Lower lobe of right lung (tissue), 2 donors: ENCODE measurements at regions not wholly inside any gene's neighbourhood (a gene's known extent, or its start where the extent isn't known, plus 50 kb on each side); places are given as distances from the start of the nearest gene placed in this dataset.

Experiments used
- ATAC-seq, 2 donors: fragments of 200-7000 bp; cut with Tn5 transposase; one replicate each; pipeline ENCODE4 v1.9.1; 2020 to 2022; ENCODE audit warnings: mild to moderate bottlenecking in 2 of 2, moderate library complexity in 2 of 2
- DNase-seq: peaks from one replicate; pipeline ENCODE4 v3.0.0-alpha.2; 2020
- H3K27ac ChIP-seq: fragments of 200-600 bp; one replicate; pipeline ENCODE4 v1.8.0; 2022
- H3K27me3 ChIP-seq: fragments of 200-600 bp; one replicate; pipeline ENCODE4 v1.8.0; 2022; ENCODE audit warnings: low read depth
- H3K36me3 ChIP-seq: fragments of 200-600 bp; one replicate; pipeline ENCODE4 v1.8.0; 2022; ENCODE audit warnings: mild to moderate bottlenecking
- H3K4me1 ChIP-seq: fragments of 200-600 bp; one replicate; pipeline ENCODE4 v1.8.0; 2022
- H3K4me3 ChIP-seq: fragments of 200-600 bp; one replicate; pipeline ENCODE4 v1.8.0; 2022; ENCODE audit warnings: mild to moderate bottlenecking
- H3K9me3 ChIP-seq: fragments of 200-600 bp; one replicate; pipeline ENCODE4 v1.8.0; 2022
- CTCF ChIP-seq: fragments of 200-600 bp; IDR thresholded peaks from one replicate; pipeline ENCODE4 v1.8.0; 2022; ENCODE audit warnings: antibody characterized with exemption, mild to moderate bottlenecking
- intact Hi-C: fragments of 100-400 bp; cut with DNase I; formaldehyde crosslinking; loops from one replicate; pipeline ENCODE4 v1.11.0; 2022
- donor health status: DM: no; HTN: yes; CAD: no; lungs with severe emphysema.

GRCh38 chr6:167717867-167718266 lies 108.8 kb upstream of the AFDN start:
- no peak overlapping the region for H3K4me3 ChIP-seq
- H3K36me3 ChIP-seq, result no peaks in the 10 kb centered on the region
- DNase-seq (no peak), ATAC-seq (no peak)
- peaks cover 7% of the 10 kb centered on the region for H3K4me1 ChIP-seq
- intact Hi-C loops, result no loop called here
- no peak for TF ChIP-seq CTCF
- peaks cover 4% of the 10 kb centered on the region for H3K27me3 ChIP-seq
- H3K27ac ChIP-seq, result no peak overlapping the region
- no peaks in the 10 kb centered on the region for H3K9me3 ChIP-seq

DNA sequence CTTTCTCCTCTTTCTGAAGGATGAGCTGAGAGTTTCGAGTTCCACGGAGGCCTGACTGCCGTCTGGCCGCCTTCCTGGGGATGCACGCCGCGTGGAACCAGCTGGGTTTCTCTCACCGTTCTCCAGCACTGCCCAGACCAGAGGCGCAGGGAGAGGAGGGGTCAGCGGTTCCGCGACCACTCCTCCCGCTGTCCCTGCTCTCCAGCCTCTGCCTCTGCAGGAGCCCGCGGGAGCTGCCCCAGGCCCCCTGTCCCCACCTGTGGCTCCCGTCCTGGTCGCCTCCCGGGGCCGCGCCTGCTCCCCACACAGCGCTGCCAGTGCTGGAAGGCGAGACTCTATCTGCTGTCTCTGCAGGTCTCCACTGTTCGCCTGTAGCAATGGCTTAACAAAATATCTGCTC lies 106.8 kb upstream of the AFDN start:
- no peak overlapping the region for H3K4me3 ChIP-seq
- intact Hi-C loops, result no loop called here
- DNase-seq (no peak), ATAC-seq (no peak)
- no peaks in the 10 kb centered on the region for H3K27me3 ChIP-seq
- TF ChIP-seq CTCF, result no peak
- no peaks in the 10 kb centered on the region for H3K36me3 ChIP-seq
- H3K27ac ChIP-seq, result no peak overlapping the region
- H3K9me3 ChIP-seq, result peaks cover 4% of the 10 kb centered on the region
- H3K4me1 ChIP-seq, result no peaks in the 10 kb centered on the region

GRCh38 chr6:167720456-167721285 lies 106.0 kb upstream of the AFDN start:
- DNase-seq (no peak), ATAC-seq (no peak)
- intact Hi-C loops, result no loop called here
- Histone ChIP-seq H3K9me3 (peaks cover 4% of the 10 kb centered on the region), H3K4me3 (no peak overlapping the region), H3K4me1 (no peaks in the 10 kb centered on the region), H3K36me3 (no peaks in the 10 kb centered on the region), H3K27me3 (no peaks in the 10 kb centered on the region), H3K27ac (no peak overlapping the region)
- no peak for TF ChIP-seq CTCF

GRCh38 chr6:167721291-167721690 lies 105.4 kb upstream of the AFDN start:
- Histone ChIP-seq H3K27ac (no peak overlapping the region), H3K9me3 (peaks cover 4% of the 10 kb centered on the region), H3K4me1 (no peaks in the 10 kb centered on the region), H3K4me3 (no peak overlapping the region), H3K36me3 (no peaks in the 10 kb centered on the region), H3K27me3 (no peaks in the 10 kb centered on the region)
- intact Hi-C loops, result no loop called here
- TF ChIP-seq CTCF, result no peak
- ATAC-seq (no peak), DNase-seq (no peak)

DNA sequence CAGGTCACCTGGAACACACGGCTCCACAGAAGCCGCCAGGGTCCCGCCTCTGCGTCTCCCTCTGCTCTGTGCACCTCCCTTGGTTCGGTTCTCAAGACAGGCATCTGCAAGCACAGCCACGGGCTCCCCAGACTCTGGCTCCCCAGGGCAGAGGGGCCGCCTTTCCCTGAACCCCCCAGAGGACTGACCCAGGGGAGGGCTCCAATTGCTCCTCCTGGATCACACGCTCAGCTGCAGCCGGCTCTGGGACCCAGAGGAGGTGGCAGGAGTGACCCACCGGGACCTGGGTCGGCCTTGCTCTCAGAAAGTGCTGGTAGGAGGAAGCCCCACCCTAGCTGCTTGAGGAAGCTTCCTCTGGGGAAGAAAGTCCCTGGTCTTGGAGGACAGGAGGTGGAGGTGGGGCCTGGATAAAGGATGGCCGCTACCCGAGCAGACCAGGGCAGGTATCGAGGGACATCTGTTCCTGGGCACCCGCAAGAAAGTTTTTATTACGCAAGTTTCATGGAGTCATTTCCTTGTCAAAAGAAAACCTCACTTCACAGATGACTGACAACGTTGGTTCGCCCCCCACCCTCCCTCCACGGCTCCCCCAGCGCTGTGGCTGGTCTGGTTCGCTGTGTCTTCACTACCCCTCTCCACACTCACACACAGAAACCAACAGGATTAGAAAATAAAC lies 103.9 kb upstream of the AFDN start:
- no peak overlapping the region for H3K4me3 ChIP-seq
- no peaks in the 10 kb centered on the region for H3K36me3 ChIP-seq
- no peaks in the 10 kb centered on the region for H3K4me1 ChIP-seq
- TF ChIP-seq CTCF, result no peak
- no peak overlapping the region for H3K27ac ChIP-seq
- ATAC-seq, result no peak
- peaks cover 4% of the 10 kb centered on the region for H3K9me3 ChIP-seq
- DNase-seq, result no peak
- H3K27me3 ChIP-seq, result no peaks in the 10 kb centered on the region
- intact Hi-C loops, result no loop called here
